ENCODE measurements at regions not wholly inside any gene's neighbourhood (a gene's known extent, or its start where the extent isn't known, plus 50 kb on each side); places are given as distances from the start of the nearest gene placed in this dataset.

GRCh38 chr7:97342512-97342911 lies 225.0 kb downstream of the SDHAF3 start:
- peaks cover 0 to 3% of the 10 kb centered on the region in 2 experiments; a peak in 1 of 5 replicates for H3K27me3 ChIP-seq (ENCODE audit: control insufficient read depth in 1 of 2, insufficient read depth in 2 of 2, low read length in 2 of 2)
- POLR2A ChIA-PET, result no interaction called here
- no peak for FAIRE-seq
- H4K20me1 ChIP-seq (ENCODE audit: insufficient read depth, low read length), result no peaks in the 10 kb centered on the region
- in situ Hi-C loops (cut with HindIII; ENCODE audit: extremely low pct_ligation_motif_present, low pct_unique_long_range_greater_than_20kb), result no loop called here
- no peak overlapping the region for H3K9ac ChIP-seq (ENCODE audit: insufficient read depth, low read depth, low read length)
- H3K4me3 ChIP-seq (replicated peaks in 1 of 3; ENCODE audit: insufficient read depth in 1 of 3, low read depth in 2 of 3, low read length in 3 of 3), result no peak overlapping the region
- 0% methylated on average over 3 of the region's 3 CpGs for WGBS (ENCODE audit: low lambda C conversion rate)
- intact Hi-C loops (cut with micrococcal nuclease; ENCODE audit: unreplicated experiment), result no loop called here
- CTCF ChIA-PET (ENCODE audit: low intra/inter-chr PET ratio, low total read pairs), result no interaction called here
- no TSS peak for BruUV-seq (replicated peaks)
- TF ChIP-seq TFDP2 (CRISPR knock-in tag; IDR thresholded peaks at IDR 0.05), result no peak
- TF ChIP-seq MEIS1 (CRISPR knock-in tag; IDR thresholded peaks at IDR 0.05; ENCODE audit: borderline replicate concordance), result no peak
- no peak for TF ChIP-seq ZBTB8A (CRISPR knock-in tag; IDR thresholded peaks at IDR 0.05; ENCODE audit: borderline replicate concordance, low read depth)
- TF ChIP-seq E2F1 (CRISPR knock-in tag; IDR thresholded peaks at IDR 0.05), result no peak
- no peak for TF ChIP-seq ETV6 (CRISPR knock-in tag; conservative IDR thresholded peaks at IDR 0.05)
- no peak for TF ChIP-seq EZH2 (conservative IDR thresholded peaks at IDR 0.05; ENCODE audit: low read depth, low read length)
- no peak for TF ChIP-seq CERS6 (CRISPR knock-in tag; IDR thresholded peaks at IDR 0.05)
- TF ChIP-seq HDAC6 (IDR thresholded peaks at IDR 0.05; ENCODE audit: low read depth, low read length), result no peak
- no peak for TF ChIP-seq SNAPC5 (CRISPR knock-in tag; IDR thresholded peaks at IDR 0.05; ENCODE audit: borderline replicate concordance)
- no peak for TF ChIP-seq PREB (CRISPR knock-in tag; IDR thresholded peaks at IDR 0.05)
- no peaks in the 10 kb centered on the region for H3K9me3 ChIP-seq (ENCODE audit: low read length)
- no peak for DNase-seq (ENCODE audit: low spot score)
- no peak overlapping the region for H3K4me2 ChIP-seq (ENCODE audit: low read depth, low read length)
- no peak for ATAC-seq
- H3K79me2 ChIP-seq (ENCODE audit: insufficient read depth, low read length), result no peaks in the 10 kb centered on the region
- no peak overlapping the region for H2AFZ ChIP-seq (ENCODE audit: low read length)
- no peaks in the 10 kb centered on the region for H3K4me1 ChIP-seq (ENCODE audit: insufficient read depth, low read length)
- H3K36me3 ChIP-seq (replicated peaks in 1 of 2; ENCODE audit: control insufficient read depth in 1 of 2, insufficient read depth in 2 of 2, low read length in 2 of 2), result no peaks in the 10 kb centered on the region
- H3K27ac ChIP-seq (ENCODE audit: extremely low read length, insufficient read depth, low read length), result no peak overlapping the region

Data from HepG2 (cell line).